Osteoblast (primary cell): ENCODE measurements at regions not wholly inside any gene's neighbourhood (a gene's known extent, or its start where the extent isn't known, plus 50 kb on each side); places are given as distances from the start of the nearest gene placed in this dataset.

ENCODE experiments used
- DNase-seq: peaks from one replicate; pipeline ENCODE4 v3.0.0; 2011; ENCODE audit warnings: low spot score, mixed read lengths; ENCODE audit not compliant: insufficient read length; ENCODE audit errors: missing footprints
- H2AFZ ChIP-seq: 2 replicates; pipeline ENCODE4 v1.6.0; 2011; ENCODE audit warnings: mild to moderate bottlenecking, low read length
- H3K27ac ChIP-seq: 2 replicates; pipeline ENCODE4 v1.5.1; 2011; ENCODE audit warnings: mild to moderate bottlenecking, low read depth, low read length, moderate library complexity
- H3K27me3 ChIP-seq: 2 replicates; pipeline ENCODE4 v1.6.0; 2012; ENCODE audit warnings: mild to moderate bottlenecking, control low read depth, inconsistent platforms, low read length, moderate library complexity; ENCODE audit not compliant: insufficient read depth
- H3K36me3 ChIP-seq: 2 replicates; pipeline ENCODE4 v1.5.1; 2011; ENCODE audit warnings: mild to moderate bottlenecking, low read length, control low read depth, moderate library complexity; ENCODE audit not compliant: insufficient read depth
- H3K4me1 ChIP-seq: 2 replicates; pipeline ENCODE4 v1.5.1; 2011; ENCODE audit warnings: mild to moderate bottlenecking, low read length, control low read depth, moderate library complexity; ENCODE audit not compliant: insufficient read depth
- H3K4me2 ChIP-seq: 2 replicates; pipeline ENCODE4 v1.6.0; 2011; ENCODE audit warnings: mild to moderate bottlenecking, low read length; ENCODE audit not compliant: insufficient read depth
- H3K4me3 ChIP-seq: fragments of 200-600 bp; sonication (generic); 3 replicates; pipeline ENCODE4 v1.5.1; 2012; ENCODE audit warnings: mild to moderate bottlenecking, low read length, inconsistent platforms; ENCODE audit not compliant: insufficient read depth
- H3K79me2 ChIP-seq: 2 replicates; pipeline ENCODE4 v1.6.0; 2012; ENCODE audit warnings: mild to moderate bottlenecking, low read length, control low read depth, inconsistent platforms; ENCODE audit not compliant: insufficient read depth
- H3K9me3 ChIP-seq: 2 replicates; pipeline ENCODE4 v1.5.1; 2011; ENCODE audit warnings: low read depth, low read length, control low read depth
- H4K20me1 ChIP-seq: 2 replicates; pipeline ENCODE4 v1.6.0; 2012; ENCODE audit warnings: mild to moderate bottlenecking, low read length, control low read depth; ENCODE audit not compliant: insufficient read depth
- CTCF ChIP-seq: IDR thresholded peaks from 2 replicates; pipeline ENCODE4 v1.5.1; 2011; ENCODE audit warnings: mild to moderate bottlenecking, low read depth, low read length, moderate library complexity; ENCODE audit errors: extremely low read depth

DNA sequence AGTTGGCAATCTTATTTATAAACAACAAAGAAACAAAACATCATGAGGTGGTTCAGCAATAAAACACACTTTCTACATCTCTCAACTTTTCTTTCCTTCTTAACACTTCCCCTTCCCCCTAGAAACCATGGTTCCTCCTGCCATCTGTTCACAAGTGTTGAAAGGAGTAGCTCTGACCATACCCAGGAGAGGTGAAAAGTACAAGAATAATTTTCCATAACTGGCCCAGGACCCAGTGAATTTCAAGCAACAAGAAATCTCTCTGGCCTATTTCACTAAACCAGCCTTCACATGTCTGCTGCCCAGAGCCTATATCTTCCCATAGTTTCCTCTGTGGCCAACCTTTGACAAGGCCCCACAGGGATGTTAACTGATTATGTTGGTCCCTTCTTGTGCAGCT lies 98.2 kb upstream of the CEP126 start:
- no peaks in the 10 kb centered on the region for H3K27me3 ChIP-seq
- no peak for DNase-seq
- H3K4me3 ChIP-seq, result no peak overlapping the region
- no peaks in the 10 kb centered on the region for H4K20me1 ChIP-seq
- no peaks in the 10 kb centered on the region for H3K9me3 ChIP-seq
- no peaks in the 10 kb centered on the region for H3K36me3 ChIP-seq
- H3K27ac ChIP-seq, result no peak overlapping the region
- H3K79me2 ChIP-seq, result no peaks in the 10 kb centered on the region
- TF ChIP-seq CTCF, result no peak
- H2AFZ ChIP-seq, result no peak overlapping the region
- H3K4me1 ChIP-seq, result no peaks in the 10 kb centered on the region
- H3K4me2 ChIP-seq, result no peak overlapping the region

DNA sequence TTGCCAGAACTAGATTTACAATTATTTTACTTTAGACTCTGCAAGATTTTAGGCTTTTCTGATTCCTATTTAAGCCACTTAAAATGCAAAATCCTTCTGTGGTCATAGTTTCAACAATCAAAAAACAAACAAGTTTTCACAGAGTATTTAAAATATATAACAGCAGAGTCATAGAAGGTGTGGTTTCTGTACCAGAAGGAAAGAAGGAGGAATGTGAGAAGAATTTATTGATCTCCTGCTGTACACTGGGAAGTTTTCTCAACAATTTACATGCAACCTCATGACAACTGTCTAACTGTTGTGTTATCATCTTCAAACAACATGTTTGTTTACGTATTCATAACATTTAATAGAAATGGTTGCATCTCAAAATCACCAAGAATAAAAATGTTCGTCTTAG lies 102.3 kb upstream of the CEP126 start:
- H3K4me1 ChIP-seq, result no peaks in the 10 kb centered on the region
- H3K36me3 ChIP-seq, result no peaks in the 10 kb centered on the region
- H4K20me1 ChIP-seq, result no peaks in the 10 kb centered on the region
- H3K4me3 ChIP-seq, result no peak overlapping the region
- H3K79me2 ChIP-seq, result no peaks in the 10 kb centered on the region
- no peaks in the 10 kb centered on the region for H3K27me3 ChIP-seq
- H2AFZ ChIP-seq, result no peak overlapping the region
- H3K4me2 ChIP-seq, result no peak overlapping the region
- H3K9me3 ChIP-seq, result no peaks in the 10 kb centered on the region
- no peak for TF ChIP-seq CTCF
- H3K27ac ChIP-seq, result no peak overlapping the region
- DNase-seq, result no peak

- Histone ChIP-seq H2AFZ (no peak overlapping the region), H3K36me3 (no peaks in the 10 kb centered on the region), H3K9me3 (no peaks in the 10 kb centered on the region), H4K20me1 (no peaks in the 10 kb centered on the region), H3K4me3 (no peak overlapping the region), H3K4me1 (no peaks in the 10 kb centered on the region), H3K27ac (no peak overlapping the region), H3K4me2 (no peak overlapping the region), H3K27me3 (no peaks in the 10 kb centered on the region), H3K79me2 (no peaks in the 10 kb centered on the region)
- no peak for DNase-seq
- no peak for TF ChIP-seq CTCF
Observed at GRCh38 chr11:101810546-101810945, 104.3 kb upstream of the CEP126 start.

DNA sequence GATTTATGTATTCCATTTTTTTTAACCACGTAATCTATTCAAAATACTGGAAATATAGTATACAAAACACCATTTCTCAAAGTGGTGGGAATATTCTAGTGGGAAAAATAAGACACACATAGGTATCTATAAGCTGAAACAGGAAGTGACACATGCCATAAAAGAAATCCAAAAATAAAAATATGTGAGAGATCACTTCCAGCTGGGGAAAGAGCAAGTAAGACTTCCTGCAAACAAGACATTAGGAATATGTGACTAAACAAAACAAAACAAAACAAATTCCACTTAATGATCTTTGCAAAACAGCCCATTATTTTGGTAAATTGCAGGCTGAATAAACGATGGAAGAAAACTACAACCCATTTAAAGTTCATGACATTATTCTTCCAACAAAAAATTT lies 107.3 kb upstream of the CEP126 start:
- Histone ChIP-seq H3K36me3 (no peaks in the 10 kb centered on the region), H3K4me1 (no peaks in the 10 kb centered on the region), H3K79me2 (no peaks in the 10 kb centered on the region), H3K27ac (no peak overlapping the region), H2AFZ (no peak overlapping the region), H4K20me1 (no peaks in the 10 kb centered on the region), H3K9me3 (no peaks in the 10 kb centered on the region), H3K4me3 (no peak overlapping the region), H3K27me3 (no peaks in the 10 kb centered on the region), H3K4me2 (no peak overlapping the region)
- DNase-seq, result no peak
- no peak for TF ChIP-seq CTCF
